ENCODE measurements at regions not wholly inside any gene's neighbourhood (a gene's known extent, or its start where the extent isn't known, plus 50 kb on each side); places are given as distances from the start of the nearest gene placed in this dataset.

- peaks cover 4 to 12% (median 7%) of the 10 kb centered on the region in 3 experiments; a peak in 5 of 7 replicates for H3K36me3 Mint-ChIP-seq (ENCODE audit: insufficient read depth in 1 of 3, low read depth in 3 of 3)
- Histone ChIP-seq H3K18ac (ENCODE audit: insufficient read length, low read depth, low read length) (no peak overlapping the region), H2AFZ (ENCODE audit: low read length) (no peak overlapping the region), H3K23ac (ENCODE audit: insufficient read length, low read depth, low read length) (no peak overlapping the region), H2BK5ac (ENCODE audit: insufficient read length, low read length) (no peak overlapping the region), H3K4me2 (ENCODE audit: insufficient read depth, insufficient read length, low read length) (no peak overlapping the region), H2BK120ac (ENCODE audit: low read depth, low read length, poor library complexity, severe bottlenecking) (no peak overlapping the region), H2BK15ac (ENCODE audit: low read depth, low read length) (no peak overlapping the region), H3K4me1 (ENCODE audit: insufficient read depth, low read length) (peaks cover 2% of the 10 kb centered on the region; the same call in 1 of the 2 replicates), H3K9ac (ENCODE audit: extremely low read depth, insufficient read length, low read length) (no peak overlapping the region), H2BK20ac (ENCODE audit: low read depth, low read length, poor library complexity, severe bottlenecking) (no peak overlapping the region), H3K27ac (ENCODE audit: insufficient read length, low read depth, low read length) (no peak overlapping the region), H3K27me3 (ENCODE audit: insufficient read depth, low read length) (no peaks in the 10 kb centered on the region), H3K23me2 (ENCODE audit: insufficient read length, low read depth, low read length, poor library complexity, severe bottlenecking) (no peaks in the 10 kb centered on the region), H3K56ac (ENCODE audit: insufficient read length, low read depth, low read length) (no peak overlapping the region), H2BK12ac (ENCODE audit: insufficient read length, low read depth, low read length) (no peak overlapping the region), H4K8ac (replicated peaks; ENCODE audit: insufficient read length, low read depth, low read length) (no peak overlapping the region), H3K79me2 (ENCODE audit: insufficient read depth, low read length) (no peaks in the 10 kb centered on the region; the same call in 1 of the 2 replicates), H4K91ac (ENCODE audit: insufficient read length, low read depth, low read length) (no peak overlapping the region), H3T11ph (ENCODE audit: low read length) (no peak overlapping the region), H3K4ac (ENCODE audit: low read depth, low read length) (no peak overlapping the region), H2AK5ac (ENCODE audit: insufficient read length, low read length) (no peak overlapping the region), H3K79me1 (ENCODE audit: insufficient read depth, low read depth, low read length, poor library complexity, severe bottlenecking) (no peaks in the 10 kb centered on the region), H3K9me3 (ENCODE audit: control insufficient read depth, low read depth, low read length) (no peaks in the 10 kb centered on the region), H3K14ac (ENCODE audit: insufficient read depth, low read length) (no peak overlapping the region), H4K5ac (ENCODE audit: insufficient read length, low read depth, low read length) (no peak overlapping the region), H4K20me1 (ENCODE audit: control insufficient read depth, insufficient read depth, insufficient read length) (no peaks in the 10 kb centered on the region)
- H3K27me3 Mint-ChIP-seq (ENCODE audit: low read depth): peaks cover 9% of the 10 kb centered on the region; the same call in 1 of the 2 replicates
- H3K9me3 Mint-ChIP-seq: peaks cover 12 to 21% of the 10 kb centered on the region in 2 experiments; a peak in 4 of 5 replicates
- no peak overlapping the region for H3K4me3 Mint-ChIP-seq
- no peak overlapping the region for H3K27ac Mint-ChIP-seq
- WGBS (ENCODE audit: extremely low coverage, insufficient read length, low lambda C conversion rate): no CpG with 5 or more reads among the region's 6 CpGs
- peaks cover 11 to 15% of the 10 kb centered on the region in 2 experiments for H3K4me1 Mint-ChIP-seq
- no peak for TF ChIP-seq CTCF (conservative IDR thresholded peaks at IDR 0.05)
- no peak for DNase-seq
Measured at GRCh38 chr11:70510571-70510970, 112.2 kb downstream of the CTTN start.
